HEK293 (cell line): ENCODE measurements at regions not wholly inside any gene's neighbourhood (a gene's known extent, or its start where the extent isn't known, plus 50 kb on each side); places are given as distances from the start of the nearest gene placed in this dataset.

Experiments
- GLI4 ChIP-seq: fragments of 450-650 bp; formaldehyde crosslinking; IDR thresholded peaks from 2 replicates; pipeline ENCODE4 v1.5.1; 2016; ENCODE audit warnings: missing biosample characterization, missing genetic modification characterization
- ZIC2 ChIP-seq: fragments of 450-650 bp; formaldehyde crosslinking; IDR thresholded peaks from 2 replicates; pipeline ENCODE4 v1.5.1; 2016; ENCODE audit warnings: missing biosample characterization, missing genetic modification characterization
- ZNF354C ChIP-seq: fragments of 450-650 bp; formaldehyde crosslinking; IDR thresholded peaks from 2 replicates; pipeline ENCODE4 v1.5.1; 2016; ENCODE audit warnings: missing biosample characterization, missing genetic modification characterization, low read depth, borderline replicate concordance
- ZNF416 ChIP-seq: fragments of 450-650 bp; formaldehyde crosslinking; IDR thresholded peaks from 2 replicates; pipeline ENCODE4 v1.5.1; 2016; ENCODE audit warnings: missing biosample characterization, missing genetic modification characterization
- TF ChIP-seq, protein P1 (sequence below): fragments of 450-650 bp; formaldehyde crosslinking; IDR thresholded peaks from 2 replicates; pipeline ENCODE4 v1.5.1; 2016; ENCODE audit warnings: missing biosample characterization, missing genetic modification characterization
- TF ChIP-seq, protein P2 (sequence below): fragments of 450-650 bp; formaldehyde crosslinking; IDR thresholded peaks from 2 replicates; pipeline ENCODE4 v1.5.1; 2016; ENCODE audit warnings: missing biosample characterization, missing genetic modification characterization

GRCh38 chr2:186433777-186434432 lies 52.2 kb upstream of the ZC3H15 start (continued):
- TF ChIP-seq, protein P1, sequence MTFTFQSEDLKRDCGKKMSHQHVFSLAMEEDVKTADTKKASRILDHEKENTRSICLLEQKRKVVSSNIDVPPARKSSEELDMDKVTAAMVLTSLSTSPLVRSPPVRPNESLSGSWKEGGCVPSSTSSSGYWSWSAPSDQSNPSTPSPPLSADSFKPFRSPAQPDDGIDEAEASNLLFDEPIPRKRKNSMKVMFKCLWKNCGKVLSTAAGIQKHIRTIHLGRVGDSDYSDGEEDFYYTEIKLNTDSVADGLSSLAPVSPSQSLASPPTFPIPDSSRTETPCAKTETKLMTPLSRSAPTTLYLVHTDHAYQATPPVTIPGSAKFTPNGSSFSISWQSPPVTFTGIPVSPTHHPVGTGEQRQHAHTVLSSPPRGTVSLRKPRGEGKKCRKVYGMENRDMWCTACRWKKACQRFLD: no peak
- TF ChIP-seq, protein P2, sequence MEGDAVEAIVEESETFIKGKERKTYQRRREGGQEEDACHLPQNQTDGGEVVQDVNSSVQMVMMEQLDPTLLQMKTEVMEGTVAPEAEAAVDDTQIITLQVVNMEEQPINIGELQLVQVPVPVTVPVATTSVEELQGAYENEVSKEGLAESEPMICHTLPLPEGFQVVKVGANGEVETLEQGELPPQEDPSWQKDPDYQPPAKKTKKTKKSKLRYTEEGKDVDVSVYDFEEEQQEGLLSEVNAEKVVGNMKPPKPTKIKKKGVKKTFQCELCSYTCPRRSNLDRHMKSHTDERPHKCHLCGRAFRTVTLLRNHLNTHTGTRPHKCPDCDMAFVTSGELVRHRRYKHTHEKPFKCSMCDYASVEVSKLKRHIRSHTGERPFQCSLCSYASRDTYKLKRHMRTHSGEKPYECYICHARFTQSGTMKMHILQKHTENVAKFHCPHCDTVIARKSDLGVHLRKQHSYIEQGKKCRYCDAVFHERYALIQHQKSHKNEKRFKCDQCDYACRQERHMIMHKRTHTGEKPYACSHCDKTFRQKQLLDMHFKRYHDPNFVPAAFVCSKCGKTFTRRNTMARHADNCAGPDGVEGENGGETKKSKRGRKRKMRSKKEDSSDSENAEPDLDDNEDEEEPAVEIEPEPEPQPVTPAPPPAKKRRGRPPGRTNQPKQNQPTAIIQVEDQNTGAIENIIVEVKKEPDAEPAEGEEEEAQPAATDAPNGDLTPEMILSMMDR (tag by site-specific recombination): no peak
- TF ChIP-seq GLI4 (no peak), ZIC2 (tag by site-specific recombination) (no peak), ZNF416 (no peak), ZNF354C (tag by site-specific recombination) (no peak)
